ENCODE measurements at regions not wholly inside any gene's neighbourhood (a gene's known extent, or its start where the extent isn't known, plus 50 kb on each side); places are given as distances from the start of the nearest gene placed in this dataset.

DNA sequence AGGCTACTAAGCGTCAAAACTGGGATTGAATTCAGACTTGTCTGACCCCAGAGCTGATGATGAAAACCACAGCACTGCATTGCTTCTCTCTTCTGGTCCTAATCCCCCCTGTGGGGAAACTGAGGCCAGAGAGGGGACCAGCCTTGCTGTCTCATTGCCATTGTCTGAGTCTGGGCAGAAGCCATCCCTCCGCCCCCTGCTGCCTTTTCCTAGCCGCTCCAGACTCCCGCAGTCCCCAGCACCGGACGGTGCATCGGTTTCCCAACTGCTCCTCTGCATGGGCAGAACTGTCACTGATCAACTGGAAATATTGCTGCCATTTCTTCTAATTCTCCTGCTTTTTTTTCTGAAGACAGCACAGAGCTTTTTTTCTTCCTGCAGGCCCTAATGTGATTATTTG lies 157.4 kb downstream of the ACTL8 start:
- Histone ChIP-seq H3F3A (ENCODE audit: insufficient read depth) (no peaks in the 10 kb centered on the region), H3K4me2 (ENCODE audit: low read depth, low read length, poor library complexity, severe bottlenecking) (no peak overlapping the region), H3K27ac (ENCODE audit: low read depth, low read length) (no peak overlapping the region), H3K9me3 (ENCODE audit: insufficient read depth, low read length) (no peaks in the 10 kb centered on the region), H3K36me3 (ENCODE audit: low read length) (no peaks in the 10 kb centered on the region), H3K27me3 (ENCODE audit: low read length) (no peaks in the 10 kb centered on the region), H2AFZ (ENCODE audit: low read depth, low read length, severe bottlenecking) (no peak overlapping the region), H3K9me2 (replicated peaks; ENCODE audit: insufficient read depth, low read length) (no peaks in the 10 kb centered on the region), H4K20me1 (ENCODE audit: low read depth, low read length) (no peaks in the 10 kb centered on the region), H3K9ac (ENCODE audit: low read length) (no peak overlapping the region), H3K79me2 (ENCODE audit: insufficient read depth, low read length) (no peaks in the 10 kb centered on the region), H3K4me3 (ENCODE audit: insufficient read depth, low read length, poor library complexity, severe bottlenecking) (no peak overlapping the region)
- TF ChIP-seq, protein P1, sequence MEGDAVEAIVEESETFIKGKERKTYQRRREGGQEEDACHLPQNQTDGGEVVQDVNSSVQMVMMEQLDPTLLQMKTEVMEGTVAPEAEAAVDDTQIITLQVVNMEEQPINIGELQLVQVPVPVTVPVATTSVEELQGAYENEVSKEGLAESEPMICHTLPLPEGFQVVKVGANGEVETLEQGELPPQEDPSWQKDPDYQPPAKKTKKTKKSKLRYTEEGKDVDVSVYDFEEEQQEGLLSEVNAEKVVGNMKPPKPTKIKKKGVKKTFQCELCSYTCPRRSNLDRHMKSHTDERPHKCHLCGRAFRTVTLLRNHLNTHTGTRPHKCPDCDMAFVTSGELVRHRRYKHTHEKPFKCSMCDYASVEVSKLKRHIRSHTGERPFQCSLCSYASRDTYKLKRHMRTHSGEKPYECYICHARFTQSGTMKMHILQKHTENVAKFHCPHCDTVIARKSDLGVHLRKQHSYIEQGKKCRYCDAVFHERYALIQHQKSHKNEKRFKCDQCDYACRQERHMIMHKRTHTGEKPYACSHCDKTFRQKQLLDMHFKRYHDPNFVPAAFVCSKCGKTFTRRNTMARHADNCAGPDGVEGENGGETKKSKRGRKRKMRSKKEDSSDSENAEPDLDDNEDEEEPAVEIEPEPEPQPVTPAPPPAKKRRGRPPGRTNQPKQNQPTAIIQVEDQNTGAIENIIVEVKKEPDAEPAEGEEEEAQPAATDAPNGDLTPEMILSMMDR (IDR thresholded peaks at IDR 0.05; ENCODE audit: insufficient read depth, low read length, poor library complexity, severe bottlenecking) = no peak
- TF ChIP-seq EZH2phosphoT487 (conservative IDR thresholded peaks at IDR 0.05; ENCODE audit: low read length) = no peak

DNA sequence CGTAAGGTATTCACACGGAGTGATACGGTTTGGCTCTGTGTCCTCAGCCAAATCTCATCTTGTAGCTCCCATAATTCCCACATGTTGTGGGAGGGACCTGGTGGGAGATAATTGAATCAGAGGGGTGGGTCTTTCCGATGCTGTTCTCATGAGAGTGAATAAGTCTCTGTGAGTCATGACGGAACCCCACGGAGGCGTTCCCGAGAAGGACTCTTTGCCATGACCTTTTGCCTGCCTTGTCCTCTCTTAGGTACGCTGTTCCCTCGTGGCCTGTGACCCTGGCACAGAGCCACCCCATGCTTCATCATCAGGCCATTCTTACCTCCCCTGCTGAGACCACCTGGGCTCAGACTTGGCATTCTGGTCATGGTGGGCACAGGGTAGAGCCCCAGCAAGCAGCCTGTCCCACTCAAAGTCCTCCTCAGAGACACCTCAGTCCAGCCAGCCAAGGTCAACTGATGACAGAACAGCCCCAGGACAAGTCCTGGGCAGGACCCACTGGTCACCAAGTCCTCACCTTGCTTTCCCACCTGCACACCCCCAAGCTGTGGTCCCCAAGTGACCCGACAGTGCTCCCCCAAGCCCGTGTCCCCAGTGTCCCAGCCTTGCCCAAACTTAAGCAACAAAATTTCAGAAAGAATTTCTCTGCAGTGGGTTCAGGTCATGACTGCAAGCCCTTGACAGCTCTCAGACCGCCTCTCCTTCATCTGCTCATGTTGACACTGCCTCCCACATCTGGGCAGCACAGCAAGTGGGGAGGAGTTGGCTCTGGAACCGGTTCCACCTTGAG lies 158.4 kb downstream of the ACTL8 start:
- no peak overlapping the region for H3K4me2 ChIP-seq (ENCODE audit: low read depth, low read length, poor library complexity, severe bottlenecking)
- no peaks in the 10 kb centered on the region for H3K79me2 ChIP-seq (ENCODE audit: insufficient read depth, low read length)
- no peaks in the 10 kb centered on the region for H3F3A ChIP-seq (ENCODE audit: insufficient read depth)
- H4K20me1 ChIP-seq (ENCODE audit: low read depth, low read length) = no peaks in the 10 kb centered on the region
- H3K9me3 ChIP-seq (ENCODE audit: insufficient read depth, low read length) = no peaks in the 10 kb centered on the region
- H3K4me3 ChIP-seq (ENCODE audit: insufficient read depth, low read length, poor library complexity, severe bottlenecking) = no peak overlapping the region
- no peak overlapping the region for H2AFZ ChIP-seq (ENCODE audit: low read depth, low read length, severe bottlenecking)
- no peaks in the 10 kb centered on the region for H3K27me3 ChIP-seq (ENCODE audit: low read length)
- no peak for TF ChIP-seq EZH2phosphoT487 (conservative IDR thresholded peaks at IDR 0.05; ENCODE audit: low read length)
- TF ChIP-seq, protein P1 (IDR thresholded peaks at IDR 0.05; ENCODE audit: insufficient read depth, low read length, poor library complexity, severe bottlenecking) = no peak
- H3K27ac ChIP-seq (ENCODE audit: low read depth, low read length) = no peak overlapping the region
- H3K9me2 ChIP-seq (replicated peaks; ENCODE audit: insufficient read depth, low read length) = no peaks in the 10 kb centered on the region
- no peak overlapping the region for H3K9ac ChIP-seq (ENCODE audit: low read length)
- H3K36me3 ChIP-seq (ENCODE audit: low read length) = no peaks in the 10 kb centered on the region

DNA sequence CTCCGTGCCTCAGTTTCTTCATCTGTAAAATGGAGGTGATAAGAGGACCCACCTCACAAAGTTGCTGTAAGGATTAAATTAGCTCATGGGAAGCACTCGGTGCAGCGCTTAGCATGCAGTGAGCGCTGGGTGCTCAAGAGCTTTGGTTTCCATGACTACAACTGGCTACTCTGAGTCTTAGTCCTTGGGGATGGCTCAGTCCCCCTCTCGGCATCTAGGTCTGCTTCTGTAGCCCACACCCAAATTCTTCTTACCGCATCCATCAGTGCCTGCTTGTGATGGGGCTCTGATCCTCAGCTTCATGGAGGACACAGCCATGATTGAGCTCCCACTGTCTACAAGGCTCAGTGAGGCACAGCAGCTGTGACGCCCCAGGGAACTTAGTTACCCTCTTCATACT lies 159.0 kb downstream of the ACTL8 start:
- no peaks in the 10 kb centered on the region for H3K79me2 ChIP-seq (ENCODE audit: insufficient read depth, low read length)
- H3K9me3 ChIP-seq (ENCODE audit: insufficient read depth, low read length) = no peaks in the 10 kb centered on the region
- no peaks in the 10 kb centered on the region for H4K20me1 ChIP-seq (ENCODE audit: low read depth, low read length)
- no peak overlapping the region for H3K9ac ChIP-seq (ENCODE audit: low read length)
- no peaks in the 10 kb centered on the region for H3F3A ChIP-seq (ENCODE audit: insufficient read depth)
- TF ChIP-seq, protein P1 (IDR thresholded peaks at IDR 0.05; ENCODE audit: insufficient read depth, low read length, poor library complexity, severe bottlenecking) = no peak
- TF ChIP-seq EZH2phosphoT487 (conservative IDR thresholded peaks at IDR 0.05; ENCODE audit: low read length) = no peak
- no peaks in the 10 kb centered on the region for H3K36me3 ChIP-seq (ENCODE audit: low read length)
- no peak overlapping the region for H3K4me2 ChIP-seq (ENCODE audit: low read depth, low read length, poor library complexity, severe bottlenecking)
- H3K27me3 ChIP-seq (ENCODE audit: low read length) = no peaks in the 10 kb centered on the region
- H3K9me2 ChIP-seq (replicated peaks; ENCODE audit: insufficient read depth, low read length) = no peaks in the 10 kb centered on the region
- no peak overlapping the region for H3K4me3 ChIP-seq (ENCODE audit: insufficient read depth, low read length, poor library complexity, severe bottlenecking)
- H2AFZ ChIP-seq (ENCODE audit: low read depth, low read length, severe bottlenecking) = no peak overlapping the region
- no peak overlapping the region for H3K27ac ChIP-seq (ENCODE audit: low read depth, low read length)

Data from SU-DHL-6 (cell line).